MM.1S (cell line): ENCODE measurements at regions not wholly inside any gene's neighbourhood (a gene's known extent, or its start where the extent isn't known, plus 50 kb on each side); places are given as distances from the start of the nearest gene placed in this dataset.

Experiments
- DNase-seq: peaks from one replicate; pipeline ENCODE4 v3.0.0-alpha.2; 2015
- H2AFZ ChIP-seq: fragments of 300-600 bp; sonication (generic); 2 replicates; pipeline ENCODE4 v1.6.0; 2016; ENCODE audit warnings: antibody characterized with exemption, low read length
- H3F3A ChIP-seq: fragments of 300-600 bp; sonication (generic); 2 replicates; pipeline ENCODE4 v1.6.1; 2016; ENCODE audit warnings: mild to moderate bottlenecking, antibody characterized with exemption, low read length, moderate library complexity, mixed read lengths; ENCODE audit not compliant: insufficient read depth
- H3K27ac ChIP-seq: fragments of 300-600 bp; sonication (generic); 2 replicates; pipeline ENCODE4 v1.5.1; 2016; ENCODE audit warnings: mild to moderate bottlenecking, low read length
- H3K27me3 ChIP-seq: fragments of 300-600 bp; sonication (generic); replicated peaks from 2 replicates; pipeline ENCODE4 v1.6.0; 2016; ENCODE audit warnings: low read length; ENCODE audit not compliant: insufficient read depth
- H3K36me3 ChIP-seq: fragments of 300-600 bp; sonication (generic); replicated peaks from 2 replicates; pipeline ENCODE4 v1.6.1; 2016; ENCODE audit warnings: mild to moderate bottlenecking, low read length, mixed read lengths; ENCODE audit not compliant: insufficient read depth
- H3K4me1 ChIP-seq: fragments of 300-600 bp; sonication (generic); 2 replicates; pipeline ENCODE4 v1.6.1; 2016; ENCODE audit warnings: low read length, mixed read lengths
- H3K4me2 ChIP-seq: fragments of 300-600 bp; sonication (generic); 2 replicates; pipeline ENCODE4 v1.6.0; 2016; ENCODE audit warnings: low read depth, low read length
- H3K4me3 ChIP-seq: fragments of 300-600 bp; sonication (generic); 2 replicates; pipeline ENCODE4 v1.5.1; 2016; ENCODE audit warnings: low read length, mixed read lengths
- H3K79me2 ChIP-seq: fragments of 300-600 bp; sonication (generic); 2 replicates; pipeline ENCODE4 v1.6.1; 2016; ENCODE audit warnings: mixed run types, low read length, mixed read lengths
- H3K9ac ChIP-seq: fragments of 300-600 bp; sonication (generic); 2 replicates; pipeline ENCODE4 v1.6.1; 2016; ENCODE audit warnings: low read length, mixed read lengths
- H3K9me2 ChIP-seq: fragments of 300-600 bp; sonication (generic); replicated peaks from 2 replicates; pipeline ENCODE4 v1.6.1; 2016; ENCODE audit warnings: mild to moderate bottlenecking, low read length, mixed read lengths; ENCODE audit not compliant: insufficient read depth
- H3K9me3 ChIP-seq: fragments of 300-600 bp; sonication (generic); replicated peaks from 2 replicates; pipeline ENCODE4 v1.6.1; 2016; ENCODE audit warnings: mild to moderate bottlenecking, low read length, mixed read lengths; ENCODE audit not compliant: insufficient read depth
- H4K20me1 ChIP-seq: fragments of 300-600 bp; sonication (generic); 2 replicates; pipeline ENCODE4 v1.6.1; 2016; ENCODE audit warnings: mild to moderate bottlenecking, low read length, moderate library complexity, mixed read lengths; ENCODE audit not compliant: insufficient read depth
- EZH2 ChIP-seq: fragments of 300-600 bp; sonication (generic); optimal IDR thresholded peaks from 2 replicates; pipeline ENCODE3; 2017; ENCODE audit warnings: low read depth, mild to moderate bottlenecking, antibody characterized with exemption, low read length, mixed read lengths
- EZH2phosphoT487 ChIP-seq: fragments of 300-600 bp; sonication (generic); IDR thresholded peaks from 2 replicates; pipeline ENCODE4 v1.6.1; 2018; ENCODE audit warnings: antibody characterized with exemption, low read length
- TF ChIP-seq, protein P1 (sequence below): fragments of 300-600 bp; sonication (generic); IDR thresholded peaks from 2 replicates; pipeline ENCODE4 v1.5.1; 2016; ENCODE audit warnings: antibody characterized with exemption, low read length, mixed read lengths

DNA sequence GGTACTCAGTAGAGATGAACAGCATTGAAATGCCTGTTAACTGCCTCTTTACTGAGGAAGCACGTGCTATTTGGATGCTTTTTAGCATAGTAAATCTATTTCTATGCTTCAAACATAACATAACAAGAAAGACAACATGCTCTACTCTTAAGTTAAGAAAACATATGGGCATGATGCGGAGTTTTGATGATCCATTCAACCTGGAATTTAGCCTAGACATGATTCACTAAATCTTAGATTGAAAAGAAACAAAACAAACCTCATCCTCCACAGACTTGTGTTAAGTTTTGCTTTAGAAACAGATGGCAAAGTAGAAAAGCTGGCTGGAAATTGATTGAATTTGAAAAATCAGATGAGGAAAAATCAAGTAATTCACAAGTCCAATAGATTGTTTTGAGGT is 593.8 kb downstream of the OLFM4 start:
- H3K9ac ChIP-seq = no peak overlapping the region
- no peaks in the 10 kb centered on the region for H3K27me3 ChIP-seq
- no peaks in the 10 kb centered on the region for H3F3A ChIP-seq
- TF ChIP-seq EZH2 (no peak), EZH2phosphoT487 (no peak)
- TF ChIP-seq, protein P1, sequence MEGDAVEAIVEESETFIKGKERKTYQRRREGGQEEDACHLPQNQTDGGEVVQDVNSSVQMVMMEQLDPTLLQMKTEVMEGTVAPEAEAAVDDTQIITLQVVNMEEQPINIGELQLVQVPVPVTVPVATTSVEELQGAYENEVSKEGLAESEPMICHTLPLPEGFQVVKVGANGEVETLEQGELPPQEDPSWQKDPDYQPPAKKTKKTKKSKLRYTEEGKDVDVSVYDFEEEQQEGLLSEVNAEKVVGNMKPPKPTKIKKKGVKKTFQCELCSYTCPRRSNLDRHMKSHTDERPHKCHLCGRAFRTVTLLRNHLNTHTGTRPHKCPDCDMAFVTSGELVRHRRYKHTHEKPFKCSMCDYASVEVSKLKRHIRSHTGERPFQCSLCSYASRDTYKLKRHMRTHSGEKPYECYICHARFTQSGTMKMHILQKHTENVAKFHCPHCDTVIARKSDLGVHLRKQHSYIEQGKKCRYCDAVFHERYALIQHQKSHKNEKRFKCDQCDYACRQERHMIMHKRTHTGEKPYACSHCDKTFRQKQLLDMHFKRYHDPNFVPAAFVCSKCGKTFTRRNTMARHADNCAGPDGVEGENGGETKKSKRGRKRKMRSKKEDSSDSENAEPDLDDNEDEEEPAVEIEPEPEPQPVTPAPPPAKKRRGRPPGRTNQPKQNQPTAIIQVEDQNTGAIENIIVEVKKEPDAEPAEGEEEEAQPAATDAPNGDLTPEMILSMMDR = no peak
- H3K4me2 ChIP-seq = no peak overlapping the region
- no peak overlapping the region for H3K4me3 ChIP-seq
- H3K79me2 ChIP-seq = no peaks in the 10 kb centered on the region
- no peaks in the 10 kb centered on the region for H3K9me3 ChIP-seq
- H3K9me2 ChIP-seq = no peaks in the 10 kb centered on the region
- H2AFZ ChIP-seq = no peak overlapping the region
- H3K36me3 ChIP-seq = no peaks in the 10 kb centered on the region
- H4K20me1 ChIP-seq = no peaks in the 10 kb centered on the region
- no peak for DNase-seq
- no peaks in the 10 kb centered on the region for H3K4me1 ChIP-seq
- H3K27ac ChIP-seq = no peak overlapping the region

DNA sequence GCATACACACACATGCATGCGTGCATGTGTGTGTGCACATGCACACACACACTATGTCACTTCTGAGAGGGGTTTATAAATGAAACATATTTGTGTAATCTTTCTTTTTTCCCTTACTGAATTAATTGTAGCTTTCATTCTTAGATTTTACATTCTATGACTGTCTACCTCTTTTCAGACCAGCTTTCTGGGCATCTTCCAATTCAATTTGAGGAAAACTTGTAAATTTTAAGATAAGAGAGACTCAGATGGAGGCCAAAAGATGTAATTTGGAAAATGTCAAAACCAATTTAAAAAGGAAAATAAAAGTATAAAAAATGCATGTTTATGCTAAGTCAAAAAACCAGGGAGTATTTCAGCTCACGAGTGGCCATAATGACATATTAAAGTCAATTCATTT is 594.5 kb downstream of the OLFM4 start:
- H3K9me2 ChIP-seq = no peaks in the 10 kb centered on the region
- no peak for DNase-seq
- TF ChIP-seq, protein P1 = no peak
- TF ChIP-seq EZH2phosphoT487 (no peak), EZH2 (no peak)
- no peak overlapping the region for H3K4me3 ChIP-seq
- no peaks in the 10 kb centered on the region for H4K20me1 ChIP-seq
- no peaks in the 10 kb centered on the region for H3K79me2 ChIP-seq
- no peak overlapping the region for H2AFZ ChIP-seq
- H3K36me3 ChIP-seq = no peaks in the 10 kb centered on the region
- no peak overlapping the region for H3K9ac ChIP-seq
- H3K27me3 ChIP-seq = no peaks in the 10 kb centered on the region
- no peaks in the 10 kb centered on the region for H3F3A ChIP-seq
- no peak overlapping the region for H3K4me2 ChIP-seq
- no peaks in the 10 kb centered on the region for H3K4me1 ChIP-seq
- no peaks in the 10 kb centered on the region for H3K9me3 ChIP-seq
- H3K27ac ChIP-seq = no peak overlapping the region

GRCh38 chr13:53631511-53631910 is 602.9 kb downstream of the OLFM4 start:
- no peaks in the 10 kb centered on the region for H3K9me2 ChIP-seq
- H3K4me2 ChIP-seq = no peak overlapping the region
- H3K27me3 ChIP-seq = no peaks in the 10 kb centered on the region
- no peak for DNase-seq
- H3K4me1 ChIP-seq = no peaks in the 10 kb centered on the region
- H3K9ac ChIP-seq = no peak overlapping the region
- no peaks in the 10 kb centered on the region for H3K79me2 ChIP-seq
- H3K4me3 ChIP-seq = no peak overlapping the region
- H2AFZ ChIP-seq = no peak overlapping the region
- TF ChIP-seq, protein P1 = no peak
- TF ChIP-seq EZH2 (no peak), EZH2phosphoT487 (no peak)
- no peaks in the 10 kb centered on the region for H3K9me3 ChIP-seq
- no peaks in the 10 kb centered on the region for H4K20me1 ChIP-seq
- no peaks in the 10 kb centered on the region for H3K36me3 ChIP-seq
- no peaks in the 10 kb centered on the region for H3F3A ChIP-seq
- H3K27ac ChIP-seq = no peak overlapping the region

DNA sequence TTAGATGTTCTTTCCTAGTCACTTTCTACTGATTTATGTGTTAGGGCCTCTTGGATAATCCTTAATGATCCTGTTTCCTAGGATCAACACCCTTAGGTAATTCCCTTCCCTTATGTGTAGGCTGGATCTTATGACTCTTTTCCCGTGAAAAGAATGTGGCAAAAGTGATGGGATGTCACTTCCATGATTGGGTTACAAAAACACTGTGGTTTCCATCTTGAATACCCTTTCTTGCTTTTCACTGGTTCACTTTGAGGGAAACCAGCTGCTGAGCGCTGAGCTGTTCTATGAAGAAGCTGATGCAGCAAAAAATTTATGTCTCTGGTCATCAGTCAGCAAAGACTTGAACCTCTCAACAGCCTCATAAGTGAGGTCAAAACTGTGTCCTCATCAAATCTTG is 609.4 kb downstream of the OLFM4 start:
- no peaks in the 10 kb centered on the region for H3K27me3 ChIP-seq
- no peak for DNase-seq
- no peak overlapping the region for H3K4me2 ChIP-seq
- no peak overlapping the region for H3K9ac ChIP-seq
- H3K79me2 ChIP-seq = no peaks in the 10 kb centered on the region
- no peaks in the 10 kb centered on the region for H3K9me3 ChIP-seq
- H3K36me3 ChIP-seq = no peaks in the 10 kb centered on the region
- no peaks in the 10 kb centered on the region for H4K20me1 ChIP-seq
- no peak overlapping the region for H3K4me3 ChIP-seq
- H3K9me2 ChIP-seq = no peaks in the 10 kb centered on the region
- no peak for TF ChIP-seq EZH2phosphoT487
- TF ChIP-seq, protein P1 = no peak
- TF ChIP-seq EZH2 = no peak
- H3K4me1 ChIP-seq = no peaks in the 10 kb centered on the region
- H3K27ac ChIP-seq = no peak overlapping the region
- H2AFZ ChIP-seq = no peak overlapping the region
- no peaks in the 10 kb centered on the region for H3F3A ChIP-seq
